ENCODE measurements at regions not wholly inside any gene's neighbourhood (a gene's known extent, or its start where the extent isn't known, plus 50 kb on each side); places are given as distances from the start of the nearest gene placed in this dataset.
A peak's percentile ranks its signal among the peaks of the same experiment; 100 is the strongest.

GRCh38 chr7:50834031-50834535 lies 51.4 kb upstream of the GRB10 start:
- no TSS peak for BruUV-seq (replicated peaks)
- no peaks in the 10 kb centered on the region for H3K9me3 ChIP-seq (ENCODE audit: control insufficient read depth, insufficient read depth, low read depth, low read length)
- no peak overlapping the region for H3K27ac ChIP-seq (ENCODE audit: low read length)
- no peaks in the 10 kb centered on the region for H3K27me3 ChIP-seq (ENCODE audit: control insufficient read depth, insufficient read depth, low read length)
- H3K4me1 ChIP-seq (ENCODE audit: control insufficient read depth, insufficient read depth, low read length) = no peaks in the 10 kb centered on the region
- POLR2A ChIA-PET = no interaction called here
- ATAC-seq (no peak), DNase-seq (ENCODE audit: low read depth, low spot score) (no peak)
- CTCF ChIA-PET = no interaction called here
- TF ChIP-seq REST (IDR thresholded peaks at IDR 0.05; ENCODE audit: insufficient read depth in 1 of 2, low read depth in 2 of 2, low read length in 1 of 2) (no peak), SIN3A (IDR thresholded peaks at IDR 0.05; ENCODE audit: borderline replicate concordance, insufficient read depth, low read depth, low read length) (no peak), CTCF (IDR thresholded peaks at IDR 0.05) (no peak), TCF7L2 (IDR thresholded peaks at IDR 0.05; ENCODE audit: low read depth, low read length) (no peak), POLR2AphosphoS5 (IDR thresholded peaks at IDR 0.05; ENCODE audit: low read depth, low read length) (no peak)
- no peak overlapping the region for H3K4me3 ChIP-seq (ENCODE audit: low read depth in 2 of 2, low read length in 2 of 2)
- in situ Hi-C loops (cut with HindIII; ENCODE audit: low pct_unique_long_range_greater_than_20kb, low sequenced_read_pairs) (no loop called here), intact Hi-C loops (cut with micrococcal nuclease; ENCODE audit: unreplicated experiment) (no loop called here)
- no peaks in the 10 kb centered on the region for H3K36me3 ChIP-seq (ENCODE audit: control insufficient read depth, insufficient read depth, low read length)

- CTCF ChIA-PET = no interaction called here
- Histone ChIP-seq H3K4me3 (ENCODE audit: low read depth in 2 of 2, low read length in 2 of 2) (no peak overlapping the region), H3K27me3 (ENCODE audit: control insufficient read depth, insufficient read depth, low read length) (no peaks in the 10 kb centered on the region), H3K4me1 (ENCODE audit: control insufficient read depth, insufficient read depth, low read length) (no peaks in the 10 kb centered on the region), H3K36me3 (ENCODE audit: control insufficient read depth, insufficient read depth, low read length) (no peaks in the 10 kb centered on the region), H3K9me3 (ENCODE audit: control insufficient read depth, insufficient read depth, low read depth, low read length) (no peaks in the 10 kb centered on the region), H3K27ac (ENCODE audit: low read length) (no peak overlapping the region)
- peak; percentile 81 for DNase-seq (ENCODE audit: low read depth, low spot score)
- POLR2A ChIA-PET = no interaction called here
- no peak for TF ChIP-seq POLR2AphosphoS5 (IDR thresholded peaks at IDR 0.05; ENCODE audit: low read depth, low read length)
- no peak for TF ChIP-seq REST (IDR thresholded peaks at IDR 0.05; ENCODE audit: insufficient read depth in 1 of 2, low read depth in 2 of 2, low read length in 1 of 2)
- no TSS peak for BruUV-seq (replicated peaks)
- intact Hi-C loops (cut with micrococcal nuclease; ENCODE audit: unreplicated experiment) = no loop called here
- in situ Hi-C loops (cut with HindIII; ENCODE audit: low pct_unique_long_range_greater_than_20kb, low sequenced_read_pairs) = no loop called here
- ATAC-seq = no peak; the same call in 1 of the 2 replicates
Observed at GRCh38 chr7:50832744-50833143, 50.0 kb upstream of the GRB10 start.
